ENCODE measurements at regions not wholly inside any gene's neighbourhood (a gene's known extent, or its start where the extent isn't known, plus 50 kb on each side); places are given as distances from the start of the nearest gene placed in this dataset.

- TF ChIP-seq CTCF (IDR thresholded peaks at IDR 0.05) (no peak), SIN3A (IDR thresholded peaks at IDR 0.05; ENCODE audit: borderline replicate concordance, insufficient read depth, low read depth, low read length) (no peak)
Observed at GRCh38 chr2:167369083-167369482, 480.8 kb downstream of the XIRP2 start.
